ENCODE measurements at regions not wholly inside any gene's neighbourhood (a gene's known extent, or its start where the extent isn't known, plus 50 kb on each side); places are given as distances from the start of the nearest gene placed in this dataset.
A peak's percentile ranks its signal among the peaks of the same experiment; 100 is the strongest.

GRCh38 chr10:110411047-110411410 lies 86.7 kb upstream of the DUSP5 start:
- Histone ChIP-seq H3K9ac (ENCODE audit: low read depth in 1 of 2, low read length in 2 of 2) (no peak overlapping the region), H3K36me3 (ENCODE audit: control insufficient read depth in 4 of 4, insufficient read depth in 3 of 4, low read depth in 1 of 4, low read length in 3 of 4) (no peaks in the 10 kb centered on the region), H3K9me3 (ENCODE audit: control insufficient read depth in 4 of 4, low read length in 3 of 4) (no peaks in the 10 kb centered on the region), H3K27me3 (ENCODE audit: control insufficient read depth in 4 of 4, insufficient read depth in 4 of 4, low read length in 3 of 4) (no peaks in the 10 kb centered on the region), H3K27ac (ENCODE audit: low read depth in 1 of 2, low read length in 2 of 2) (no peak overlapping the region), H3K4me3 (ENCODE audit: low read depth in 1 of 3, low read length in 3 of 3) (no peak overlapping the region), H3K4me1 (ENCODE audit: control insufficient read depth in 4 of 4, insufficient read depth in 4 of 4, low read length in 3 of 4) (peaks cover 2 to 10% (median 6%) of the 10 kb centered on the region in 4 donors)
- DNase-seq (ENCODE audit: low spot score): no peak
- WGBS: 95% methylated on average over 9 of the region's 9 CpGs
- no peak for TF ChIP-seq CTCF (IDR thresholded peaks at IDR 0.05; ENCODE audit: low read depth, low read length, missing input control)
- no peak for TF ChIP-seq FOXA2 (IDR thresholded peaks at IDR 0.05)
- TF ChIP-seq HNF4G (IDR thresholded peaks at IDR 0.05): no peak
- no peak for TF ChIP-seq EGR1 (IDR thresholded peaks at IDR 0.05; ENCODE audit: low read depth in 2 of 2)
- no peak for TF ChIP-seq HNF4A (conservative IDR thresholded peaks at IDR 0.05)
- TF ChIP-seq MAX (IDR thresholded peaks at IDR 0.05): no peak
- TF ChIP-seq TAF1 (conservative IDR thresholded peaks at IDR 0.05): no peak

GRCh38 chr10:110413049-110413783 lies 84.5 kb upstream of the DUSP5 start:
- no peak overlapping the region for H3K27ac ChIP-seq (ENCODE audit: low read depth in 1 of 2, low read length in 2 of 2)
- no peak overlapping the region for H3K9ac ChIP-seq (ENCODE audit: low read depth in 1 of 2, low read length in 2 of 2)
- H3K27me3 ChIP-seq (ENCODE audit: control insufficient read depth in 4 of 4, insufficient read depth in 4 of 4, low read length in 3 of 4): no peaks in the 10 kb centered on the region
- H3K4me3 ChIP-seq (ENCODE audit: low read depth in 1 of 3, low read length in 3 of 3): no peak overlapping the region
- H3K4me1 ChIP-seq (ENCODE audit: control insufficient read depth in 4 of 4, insufficient read depth in 4 of 4, low read length in 3 of 4): peaks cover 2 to 10% (median 6%) of the 10 kb centered on the region in 4 donors
- no peaks in the 10 kb centered on the region for H3K9me3 ChIP-seq (ENCODE audit: control insufficient read depth in 4 of 4, low read length in 3 of 4)
- WGBS: 87% methylated on average over 2 of the region's 2 CpGs
- TF ChIP-seq RAD21 (IDR thresholded peaks at IDR 0.05) (no peak), MAX (IDR thresholded peaks at IDR 0.05) (no peak), RXRA (IDR thresholded peaks at IDR 0.05) (peak in 1 of 2 donors; percentile 0), ZBTB33 (IDR thresholded peaks at IDR 0.05) (no peak), SP1 (IDR thresholded peaks at IDR 0.05) (peak; percentile 3), REST (IDR thresholded peaks at IDR 0.05) (no peak)
- no peak for DNase-seq (ENCODE audit: low spot score)
- H3K36me3 ChIP-seq (ENCODE audit: control insufficient read depth in 4 of 4, insufficient read depth in 3 of 4, low read depth in 1 of 4, low read length in 3 of 4): no peaks in the 10 kb centered on the region

All from liver (tissue), 8 donors.